HG03196 (cell line): ENCODE measurements at regions not wholly inside any gene's neighbourhood (a gene's known extent, or its start where the extent isn't known, plus 50 kb on each side); places are given as distances from the start of the nearest gene placed in this dataset.
"Not testable (repeated sequence)": the region's sequence is repeated elsewhere in the genome, so short reads cannot be mapped to it uniquely, and the experiment has no call there.

ENCODE experiments used
- ATAC-seq: cut with Tn5 transposase; IDR thresholded peaks from one replicate; pipeline ENCODE4 v1.9.1; 2021; ENCODE audit not compliant: unreplicated experiment

- no peak for ATAC-seq
Observed at GRCh38 chr2:58629545-58630119, 388.5 kb upstream of the FANCL start.

- ATAC-seq = no peak
Observed at GRCh38 chr2:58620896-58621295, 379.8 kb upstream of the FANCL start.

DNA sequence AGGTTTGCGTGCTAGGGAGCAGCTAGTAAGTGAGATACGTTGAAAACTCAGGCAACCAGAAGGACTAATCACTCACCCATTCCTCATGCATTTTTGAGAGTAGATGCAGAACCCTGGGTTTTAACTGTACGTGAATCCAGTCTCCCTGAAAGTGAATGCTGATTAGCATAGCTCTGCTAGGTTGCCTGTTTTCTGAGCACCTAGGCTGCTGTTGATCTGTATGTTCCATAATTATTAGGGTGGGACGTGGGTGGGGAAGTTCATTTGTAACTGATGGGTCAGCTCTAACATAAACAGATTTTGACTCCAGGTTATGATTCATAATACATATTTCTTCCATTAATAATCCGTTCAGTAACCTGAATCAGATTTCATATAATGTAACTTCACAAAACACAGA lies 379.0 kb upstream of the FANCL start:
- ATAC-seq = no peak

DNA sequence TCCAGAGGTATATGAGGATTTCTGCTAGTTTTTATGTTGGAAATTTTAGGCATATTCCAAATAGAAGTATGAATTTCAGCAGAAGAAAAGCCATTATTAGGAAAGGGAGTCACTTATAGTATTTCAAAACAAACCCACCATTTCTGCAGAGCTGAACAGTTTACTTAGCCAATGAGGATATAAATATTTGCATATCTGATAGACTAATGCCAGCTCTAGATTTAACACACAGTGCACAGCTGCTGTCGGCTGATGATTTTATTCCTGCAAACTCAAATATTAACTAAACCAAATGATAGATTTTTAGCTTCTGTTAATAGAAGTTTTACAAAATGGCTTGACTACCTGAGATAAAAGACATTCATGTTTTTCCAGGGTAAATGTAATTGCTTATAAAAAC lies 375.8 kb upstream of the FANCL start:
- ATAC-seq = no peak

DNA sequence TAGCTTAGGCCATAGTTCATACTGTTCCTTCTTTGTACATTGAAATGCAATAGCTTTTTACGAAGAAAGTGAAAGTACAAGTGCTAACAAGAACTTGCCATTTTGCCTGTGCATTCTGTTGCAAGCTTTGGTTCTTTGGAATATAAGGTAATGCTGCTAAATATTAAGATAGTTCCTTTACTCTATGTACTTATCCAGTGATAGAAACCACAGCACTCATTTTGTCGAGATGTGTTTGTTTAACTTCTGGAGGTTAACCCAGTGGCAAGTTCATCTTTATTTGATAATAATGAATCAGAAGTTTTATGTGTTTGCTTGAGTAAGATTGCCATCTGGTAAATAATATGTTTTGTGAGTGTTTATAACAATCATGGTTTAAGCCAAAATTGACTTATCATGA lies 373.1 kb upstream of the FANCL start:
- ATAC-seq = no peak

- no peak for ATAC-seq
Observed at GRCh38 chr2:58612973-58613372, 371.8 kb upstream of the FANCL start.

DNA sequence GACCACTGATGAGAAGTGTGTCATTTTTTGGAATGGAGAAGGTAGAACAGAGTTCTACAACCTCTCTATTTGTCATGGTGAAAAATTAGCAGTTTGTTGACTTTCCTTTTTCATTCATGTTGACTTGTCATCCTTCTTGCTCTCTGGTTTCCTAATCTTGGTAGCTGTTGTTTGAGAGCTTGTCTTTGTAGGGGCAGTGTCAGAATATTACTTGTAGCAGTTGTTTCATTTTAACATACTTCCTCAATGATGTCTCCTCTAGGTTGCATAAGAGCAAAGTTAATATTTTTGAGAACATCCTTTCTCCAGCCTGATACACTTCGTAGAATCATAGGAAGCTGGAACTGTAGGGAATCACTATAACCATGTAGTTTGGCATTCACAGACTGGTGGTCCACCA lies 368.2 kb upstream of the FANCL start:
- no peak for ATAC-seq

DNA sequence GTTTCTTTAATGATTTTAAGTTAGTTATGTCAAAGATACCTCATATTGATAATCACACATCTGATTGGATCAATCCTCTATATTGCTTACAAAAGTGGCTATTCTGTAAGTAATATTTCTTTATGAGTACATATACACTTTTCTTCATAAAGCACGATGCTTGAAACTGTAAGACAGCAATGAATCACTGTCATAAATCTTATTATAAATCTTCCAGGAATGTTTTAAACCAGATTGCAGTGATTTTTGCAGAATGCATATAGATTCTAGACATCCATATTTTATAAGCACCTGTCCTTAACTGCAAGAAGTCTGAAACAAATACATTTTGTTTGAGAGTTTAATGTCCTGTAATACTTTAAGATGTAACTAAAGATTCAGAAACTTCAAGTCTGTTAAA lies 367.0 kb upstream of the FANCL start:
- ATAC-seq = no peak

GRCh38 chr2:58607448-58607847 lies 366.3 kb upstream of the FANCL start:
- no peak for ATAC-seq

DNA sequence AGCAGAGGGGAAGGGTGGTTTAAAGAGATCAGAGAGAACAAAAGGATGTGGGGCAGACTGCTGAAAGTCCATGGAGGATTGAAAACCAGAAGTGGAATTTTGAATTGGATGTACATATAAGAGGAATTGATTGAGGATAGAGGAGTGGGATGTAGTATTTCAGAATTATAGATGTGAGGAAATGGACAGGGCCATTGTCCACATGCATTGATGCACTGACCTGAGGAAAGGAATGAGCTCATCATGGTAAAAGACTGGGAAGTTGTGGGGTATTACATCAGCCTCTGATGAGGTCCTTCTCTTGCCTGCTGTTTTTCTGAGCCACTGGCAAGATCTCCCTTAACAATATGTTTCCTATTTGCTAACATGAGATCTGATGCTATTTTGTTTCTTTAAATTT lies 365.7 kb upstream of the FANCL start:
- no peak for ATAC-seq

DNA sequence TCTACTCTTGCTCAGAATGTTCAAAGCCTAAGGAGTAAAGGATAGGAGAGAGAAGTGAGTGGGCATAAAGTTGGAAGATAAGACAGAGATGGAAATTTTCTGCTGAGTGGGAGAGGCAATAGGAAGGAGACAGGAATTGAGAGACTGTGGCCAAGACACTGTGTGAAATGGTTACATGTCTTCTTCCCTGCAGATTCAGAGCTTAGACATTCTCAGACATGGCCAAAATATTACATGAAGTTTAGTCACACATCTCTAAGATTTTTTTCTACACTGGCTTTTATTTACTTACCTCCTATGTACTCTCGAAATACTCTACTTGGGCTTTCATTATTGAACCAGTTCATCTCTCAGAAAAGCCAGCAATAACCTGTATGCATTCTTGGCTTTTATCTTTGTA lies 363.0 kb upstream of the FANCL start:
- no peak for ATAC-seq

- no peak for ATAC-seq
Observed at GRCh38 chr2:58601017-58601416, 359.9 kb upstream of the FANCL start.

- no peak for ATAC-seq
Observed at GRCh38 chr2:58598171-58598570, 357.0 kb upstream of the FANCL start.

DNA sequence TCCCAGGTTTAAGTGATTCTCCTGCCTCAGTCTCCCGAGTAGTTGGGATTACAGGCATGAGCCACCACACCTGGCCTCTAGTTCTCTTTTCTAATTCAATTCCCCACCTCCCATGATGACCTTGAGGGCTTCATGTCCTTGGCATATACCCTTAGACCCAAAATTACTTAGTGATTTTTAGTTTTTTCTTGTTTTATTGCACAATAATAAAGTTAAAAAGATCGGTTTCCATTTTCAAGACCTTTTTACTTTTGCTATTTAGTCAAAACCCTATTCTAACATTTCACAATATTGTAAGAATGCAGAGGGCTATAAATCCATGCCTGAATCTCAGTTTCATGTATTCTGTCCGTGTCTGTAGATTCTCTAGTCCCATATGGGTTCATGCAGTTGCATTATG lies 354.6 kb upstream of the FANCL start:
- no peak for ATAC-seq

GRCh38 chr2:58594762-58595161 lies 353.6 kb upstream of the FANCL start:
- ATAC-seq = no peak

- ATAC-seq = no peak
Observed at GRCh38 chr2:58594175-58594574, 353.1 kb upstream of the FANCL start.

DNA sequence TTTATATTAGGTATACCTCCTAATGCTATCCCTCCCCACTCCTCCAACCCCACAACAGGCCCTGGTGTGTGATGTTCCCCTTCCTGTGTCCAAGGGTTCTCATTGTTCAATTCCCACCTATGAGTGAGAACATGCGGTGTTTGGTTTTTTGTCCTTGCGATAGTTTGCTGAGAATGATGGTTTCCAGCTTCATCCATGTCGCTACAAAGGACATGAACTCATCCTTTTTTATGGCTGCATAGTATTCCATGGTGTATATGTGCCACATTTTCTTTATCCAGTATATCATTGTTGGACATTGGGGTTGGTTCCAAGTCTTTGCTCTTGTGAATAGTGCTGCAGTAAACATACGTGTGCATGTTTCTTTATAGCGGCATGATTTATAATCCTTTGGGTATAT lies 345.1 kb upstream of the FANCL start:
- not testable (repeated sequence) for ATAC-seq

DNA sequence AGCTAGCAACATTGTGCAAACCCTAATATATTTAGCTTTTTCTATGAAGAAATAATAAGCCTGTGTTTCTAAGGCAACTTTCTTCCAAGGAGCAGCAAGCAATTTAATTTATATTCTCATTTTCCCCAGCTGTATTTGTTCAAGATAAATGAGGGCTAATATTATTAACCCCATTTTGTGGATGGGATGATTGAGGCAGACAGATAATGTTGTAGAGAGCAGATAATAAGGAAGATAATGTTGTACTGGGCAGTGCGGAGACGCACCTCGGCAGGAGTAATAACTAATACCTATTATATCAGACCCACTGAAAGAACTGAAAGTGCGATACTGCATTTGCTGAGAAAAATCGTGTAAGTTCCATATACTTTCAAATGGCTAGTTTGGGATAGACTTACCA lies 344.1 kb upstream of the FANCL start:
- no peak for ATAC-seq

DNA sequence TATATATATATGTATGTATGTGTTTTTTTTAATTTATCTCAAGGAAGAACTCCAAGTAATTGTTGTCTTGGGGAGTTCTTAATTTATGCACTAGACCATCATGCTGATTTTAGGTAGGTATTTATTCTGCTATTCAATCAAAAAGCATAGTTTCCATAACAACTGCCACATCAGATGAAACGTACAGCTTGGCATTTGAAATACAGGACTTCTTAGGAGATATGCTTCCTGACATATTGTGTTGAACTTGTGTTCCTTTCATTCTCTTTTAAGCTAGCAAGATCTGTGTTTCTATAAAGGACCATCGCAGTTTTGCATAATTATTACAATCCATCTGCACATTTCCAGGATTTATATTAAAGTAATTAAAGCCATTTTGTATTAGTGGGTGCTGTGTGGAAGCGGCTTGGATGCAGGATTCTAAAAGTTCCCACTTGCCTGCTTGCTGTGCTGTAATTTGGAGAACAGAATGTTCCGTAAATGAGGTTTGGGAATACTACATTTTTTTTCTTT lies 343.5 kb upstream of the FANCL start:
- ATAC-seq = no peak

- ATAC-seq = no peak
Observed at GRCh38 chr2:58578276-58578675, 337.2 kb upstream of the FANCL start.

GRCh38 chr2:58574873-58575272 lies 333.7 kb upstream of the FANCL start:
- no peak for ATAC-seq

DNA sequence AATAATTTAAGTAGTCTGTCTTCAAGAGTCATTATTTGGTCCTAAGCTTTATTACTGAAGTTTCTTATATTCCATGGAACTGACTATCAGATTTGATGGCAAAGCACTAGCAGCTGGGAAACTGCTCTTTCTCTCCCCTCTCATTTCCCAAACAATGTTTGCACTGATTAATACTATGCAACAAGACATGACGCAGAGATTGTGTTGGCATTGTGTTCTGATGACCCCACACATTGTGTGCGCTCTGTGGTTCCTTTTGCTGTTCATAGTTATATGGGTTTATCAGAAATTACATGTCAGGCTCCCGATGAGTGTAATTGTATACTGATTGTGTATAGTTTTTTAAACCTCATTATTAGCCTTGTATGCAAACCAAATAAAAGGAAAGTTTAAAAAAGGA lies 331.6 kb upstream of the FANCL start:
- ATAC-seq = no peak

GRCh38 chr2:58571181-58571852 lies 330.2 kb upstream of the FANCL start:
- ATAC-seq = peak; percentile 95
